ENCODE measurements at regions not wholly inside any gene's neighbourhood (a gene's known extent, or its start where the extent isn't known, plus 50 kb on each side); places are given as distances from the start of the nearest gene placed in this dataset.

DNA sequence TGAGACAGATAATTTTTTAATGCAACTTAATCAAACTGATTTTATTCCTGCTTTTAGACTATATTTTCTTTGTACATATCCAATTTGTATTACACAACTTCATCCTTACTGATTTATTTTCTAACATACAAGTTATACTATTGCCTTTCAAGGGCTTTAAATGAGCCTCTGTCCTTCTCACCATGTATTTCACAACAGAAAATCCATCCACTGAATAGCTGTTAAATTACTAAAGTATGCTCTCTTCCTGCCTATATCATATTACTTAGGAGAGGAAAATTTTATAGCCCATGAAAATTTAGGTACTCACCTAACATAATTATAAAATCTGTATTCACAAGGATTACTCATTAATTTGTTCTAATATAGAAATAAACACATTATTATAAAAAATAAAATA, 528.6 kb downstream of the ANKRD50 start:
- no peak overlapping the region for H3K4me3 ChIP-seq (ENCODE audit: low read depth, low read length)
- H3K27me3 ChIP-seq (ENCODE audit: control insufficient read depth, insufficient read depth, low read length), result no peaks in the 10 kb centered on the region
- POLR2A ChIA-PET, result no interaction called here
- no peaks in the 10 kb centered on the region for H3K36me3 ChIP-seq (ENCODE audit: control insufficient read depth, insufficient read depth, low read length)
- CTCF ChIA-PET, result no interaction called here
- no peak for DNase-seq (ENCODE audit: low read depth)
- TF ChIP-seq CTCF (IDR thresholded peaks at IDR 0.05; ENCODE audit: insufficient read depth, low read depth, low read length), result no peak

DNA sequence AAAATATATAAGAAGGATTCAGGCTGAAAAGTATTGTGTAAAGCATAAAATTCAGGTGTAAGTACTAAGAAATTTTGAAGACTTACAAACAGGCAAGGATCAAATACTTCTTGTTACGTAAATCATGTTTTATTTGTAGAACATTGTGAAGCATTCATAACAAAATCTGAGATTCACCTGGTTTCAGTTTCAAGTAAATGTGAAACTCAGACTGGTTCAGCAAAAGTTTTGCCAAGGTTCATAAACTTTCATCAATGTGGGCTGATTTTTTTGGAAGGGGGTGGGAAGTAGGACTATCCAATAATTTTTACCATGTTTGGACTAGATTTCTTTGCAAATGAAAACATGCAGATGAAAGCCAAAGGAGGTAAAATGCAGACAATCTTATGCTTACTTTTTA, 527.7 kb downstream of the ANKRD50 start:
- POLR2A ChIA-PET, result no interaction called here
- CTCF ChIA-PET, result no interaction called here
- TF ChIP-seq CTCF (IDR thresholded peaks at IDR 0.05; ENCODE audit: insufficient read depth, low read depth, low read length), result no peak

DNA sequence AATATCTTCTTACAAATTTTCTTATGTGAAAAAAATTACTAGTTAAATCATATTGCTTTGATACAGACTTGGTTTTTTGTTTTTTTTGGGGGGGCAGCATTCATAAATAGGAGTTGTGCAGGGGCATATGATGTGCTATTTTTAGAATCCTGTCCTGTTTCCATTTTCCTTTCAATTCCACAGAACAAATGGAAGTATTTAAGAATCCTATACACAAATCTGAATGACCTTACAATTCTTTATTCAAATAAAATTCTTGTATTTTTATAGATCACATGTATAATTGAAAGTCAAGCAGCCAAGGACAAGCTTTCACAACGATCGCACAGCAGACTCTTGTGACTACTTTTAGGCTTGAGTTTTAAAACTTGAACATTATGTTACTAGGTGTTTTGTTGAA, 523.9 kb downstream of the ANKRD50 start:
- Histone ChIP-seq H3K27me3 (ENCODE audit: control insufficient read depth, insufficient read depth, low read length) (no peaks in the 10 kb centered on the region), H3K4me3 (ENCODE audit: low read depth, low read length) (no peak overlapping the region), H3K36me3 (ENCODE audit: control insufficient read depth, insufficient read depth, low read length) (no peaks in the 10 kb centered on the region)
- TF ChIP-seq CTCF (IDR thresholded peaks at IDR 0.05; ENCODE audit: insufficient read depth, low read depth, low read length), result no peak
- ChIA-PET POLR2A (no interaction called here), CTCF (no interaction called here)
- no peak for DNase-seq (ENCODE audit: low read depth)

More for the DNA sequence above, 527.7 kb downstream of the ANKRD50 start:
- no peak for DNase-seq (ENCODE audit: low read depth)
- Histone ChIP-seq H3K36me3 (ENCODE audit: control insufficient read depth, insufficient read depth, low read length) (no peaks in the 10 kb centered on the region), H3K27me3 (ENCODE audit: control insufficient read depth, insufficient read depth, low read length) (no peaks in the 10 kb centered on the region), H3K4me3 (ENCODE audit: low read depth, low read length) (no peak overlapping the region)

- ChIA-PET POLR2A (no interaction called here), CTCF (no interaction called here)
- TF ChIP-seq CTCF (IDR thresholded peaks at IDR 0.05; ENCODE audit: insufficient read depth, low read depth, low read length), result no peak
- Histone ChIP-seq H3K27me3 (ENCODE audit: control insufficient read depth, insufficient read depth, low read length) (no peaks in the 10 kb centered on the region), H3K4me3 (ENCODE audit: low read depth, low read length) (no peak overlapping the region), H3K36me3 (ENCODE audit: control insufficient read depth, insufficient read depth, low read length) (no peaks in the 10 kb centered on the region)
- DNase-seq (ENCODE audit: low read depth), result no peak
Measured at GRCh38 chr4:124189545-124189944, 523.0 kb downstream of the ANKRD50 start.

DNA sequence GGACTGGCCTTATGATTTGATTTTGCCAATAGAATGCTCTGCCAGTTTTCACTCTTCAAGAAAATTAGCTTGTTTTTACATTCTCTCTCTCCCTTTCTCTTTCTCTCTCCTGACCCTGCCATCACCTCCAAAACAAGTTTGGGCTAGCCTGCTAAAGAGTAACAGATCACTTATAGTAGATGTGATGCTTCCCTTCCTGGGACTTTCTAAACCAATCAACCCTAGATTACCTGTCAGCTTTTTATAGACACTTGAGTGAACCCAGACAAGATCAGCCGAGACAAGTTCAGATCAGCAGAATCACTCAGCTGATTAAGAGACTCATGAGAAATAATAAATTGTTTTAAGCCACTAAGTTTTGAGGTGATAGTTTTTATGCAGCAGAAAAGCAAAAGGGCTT, 521.2 kb downstream of the ANKRD50 start:
- ChIA-PET POLR2A (no interaction called here), CTCF (interaction anchor here (0.8 kb wide), 1 partner anchor 11 kb away, joined by 3 read pairs; no protein-coding TSS in a partner anchor)
- no peaks in the 10 kb centered on the region for H3K27me3 ChIP-seq (ENCODE audit: control insufficient read depth, insufficient read depth, low read length)
- TF ChIP-seq CTCF (IDR thresholded peaks at IDR 0.05; ENCODE audit: insufficient read depth, low read depth, low read length), result no peak
- DNase-seq (ENCODE audit: low read depth), result no peak
- H3K4me3 ChIP-seq (ENCODE audit: low read depth, low read length), result no peak overlapping the region
- no peaks in the 10 kb centered on the region for H3K36me3 ChIP-seq (ENCODE audit: control insufficient read depth, insufficient read depth, low read length)
